Erythroblast (primary cell): ENCODE measurements at regions not wholly inside any gene's neighbourhood (a gene's known extent, or its start where the extent isn't known, plus 50 kb on each side); places are given as distances from the start of the nearest gene placed in this dataset.

Experiments used
- GATA1 ChIP-seq: IDR thresholded peaks from 2 replicates; pipeline ENCODE4 v1.6.1; 2011; ENCODE audit warnings: low read depth, mild to moderate bottlenecking, control low read depth, low read length, moderate library complexity
- POLR2A ChIP-seq: IDR thresholded peaks from 2 replicates; pipeline ENCODE4 v1.6.1; 2011; ENCODE audit warnings: mild to moderate bottlenecking, low read length

DNA sequence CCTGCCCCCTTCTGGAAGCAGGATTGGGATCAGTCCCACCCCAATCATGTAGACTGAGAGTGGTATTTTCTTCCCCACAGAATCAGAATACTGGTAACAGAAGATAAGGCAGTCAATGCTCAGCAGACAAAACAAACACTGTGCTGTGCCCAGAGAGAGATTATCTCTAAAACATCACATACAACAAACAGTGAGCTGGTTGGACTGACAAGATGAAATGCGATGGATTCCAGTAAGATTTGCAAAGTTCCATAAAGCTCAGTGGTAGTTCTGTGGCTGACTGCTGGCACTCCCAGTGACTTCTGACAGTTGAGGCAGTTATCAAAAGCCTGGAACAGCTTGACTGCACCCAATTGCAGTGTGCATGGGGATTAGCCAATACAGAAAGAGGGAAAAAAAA, 311.5 kb upstream of the MGAT5 start:
- TF ChIP-seq POLR2A (no peak), GATA1 (no peak)
